Caco-2 (cell line): ENCODE measurements at regions not wholly inside any gene's neighbourhood (a gene's known extent, or its start where the extent isn't known, plus 50 kb on each side); places are given as distances from the start of the nearest gene placed in this dataset.
A peak's percentile ranks its signal among the peaks of the same experiment; 100 is the strongest.

Experiments
- BruUV-seq: library from RNA; stranded (reverse); fragments of 400-500 nt; replicated peaks from 2 replicates; lab custom pipeline; 2021; lab: Mats Ljungman, UMichigan
- CTCF ChIA-PET: fragments of 300-600 bp; sonication (Branson Sonifier 250); formaldehyde crosslinking; loops from one replicate; lab custom pipeline; 2022; ENCODE audit warnings: antibody characterized with exemption; lab: Charles Lee
- POLR2A ChIA-PET: fragments of 300-600 bp; sonication (Branson Sonifier 250); formaldehyde crosslinking; loops from one replicate; lab custom pipeline; 2022; ENCODE audit warnings: antibody characterized with exemption; lab: Charles Lee
- DNase-seq, 2 experiments: peaks; one replicate each; pipeline versions ENCODE4 v3.0.0 to v3.0.0-alpha.2; 2020 to 2022
- H3K27me3 ChIP-seq: replicated peaks from 2 replicates; pipeline ENCODE4 v1.6.0; 2011; ENCODE audit warnings: low read length; ENCODE audit not compliant: control insufficient read depth, insufficient read depth
- H3K36me3 ChIP-seq: 2 replicates; pipeline ENCODE4 v1.5.1; 2011; ENCODE audit warnings: low read length; ENCODE audit not compliant: control insufficient read depth, insufficient read depth
- H3K4me1 ChIP-seq: fragments of 250-450 bp; sonication (Bioruptor Pico); 2 replicates; pipeline ENCODE4 v1.5.1; 2020; ENCODE audit warnings: mild to moderate bottlenecking
- H3K4me3 ChIP-seq: 2 replicates; pipeline ENCODE4 v1.5.1; 2011; ENCODE audit warnings: low read depth, mild to moderate bottlenecking, control low read depth, low read length
- H3K9me3 ChIP-seq: fragments of 250-450 bp; sonication (Bioruptor Pico); 2 replicates; pipeline ENCODE4 v1.5.1; 2020; ENCODE audit warnings: mild to moderate bottlenecking, moderate library complexity
- H3K27ac Mint-ChIP-seq: one replicate; pipeline ENCODE4 v1.8.0; 2022; ENCODE audit warnings: mixed read lengths; ENCODE audit not compliant: unreplicated experiment
- H3K27me3 Mint-ChIP-seq: one replicate; pipeline ENCODE4 v1.8.0; 2022; ENCODE audit warnings: mixed read lengths; ENCODE audit not compliant: insufficient read depth, unreplicated experiment
- H3K36me3 Mint-ChIP-seq: one replicate; pipeline ENCODE4 v1.8.0; 2022; ENCODE audit warnings: mild to moderate bottlenecking, mixed read lengths; ENCODE audit not compliant: insufficient read depth, unreplicated experiment
- H3K4me1 Mint-ChIP-seq: one replicate; pipeline ENCODE4 v1.8.0; 2022; ENCODE audit warnings: low read depth, mixed read lengths; ENCODE audit not compliant: unreplicated experiment
- H3K4me3 Mint-ChIP-seq: one replicate; pipeline ENCODE4 v1.8.0; 2022; ENCODE audit warnings: mild to moderate bottlenecking, moderate library complexity, mixed read lengths; ENCODE audit not compliant: unreplicated experiment
- H3K9me3 Mint-ChIP-seq: one replicate; pipeline ENCODE4 v1.8.0; 2022; ENCODE audit warnings: mixed read lengths; ENCODE audit not compliant: unreplicated experiment
- CTCF ChIP-seq, 2 experiments: fragments of 200-600 bp in 1 of 2; IDR thresholded peaks; 1 replicate in 1 of 2; 2 replicates in 1 of 2; pipeline versions ENCODE4 v1.5.1 to v1.8.0; 2011 to 2022; ENCODE audit warnings: antibody characterized with exemption in 1 of 2, control low read depth in 1 of 2, inconsistent platforms in 1 of 2, low read depth in 1 of 2, low read length in 1 of 2, mild to moderate bottlenecking in 1 of 2, moderate library complexity in 1 of 2; ENCODE audit not compliant: insufficient read depth in 1 of 2, severe bottlenecking in 1 of 2, unreplicated experiment in 1 of 2
- intact Hi-C: fragments of 100-400 bp; cut with micrococcal nuclease; formaldehyde crosslinking; loops from one replicate; pipeline ENCODE4 v1.10.0; 2022; ENCODE audit not compliant: unreplicated experiment

GRCh38 chr5:124572971-124573370, 173.5 kb downstream of the ZNF608 start:
- Histone ChIP-seq H3K4me3 (no peak overlapping the region), H3K4me1 (peaks cover 13% of the 10 kb centered on the region), H3K36me3 (no peaks in the 10 kb centered on the region), H3K27me3 (no peaks in the 10 kb centered on the region), H3K9me3 (no peaks in the 10 kb centered on the region)
- Mint-ChIP-seq H3K4me3 (no peak overlapping the region), H3K36me3 (no peaks in the 10 kb centered on the region), H3K9me3 (no peaks in the 10 kb centered on the region), H3K27me3 (no peaks in the 10 kb centered on the region), H3K27ac (no peak overlapping the region), H3K4me1 (peaks cover 31% of the 10 kb centered on the region)
- BruUV-seq: no TSS peak
- no peak for TF ChIP-seq CTCF (IDR thresholded peaks at IDR 0.05; ENCODE audit: insufficient read depth in 1 of 2, low read depth in 1 of 2, low read length in 1 of 2, severe bottlenecking in 1 of 2, unreplicated experiment in 1 of 2)
- ChIA-PET POLR2A (no interaction called here), CTCF (no interaction called here)
- intact Hi-C loops: no loop called here
- no peak for DNase-seq

GRCh38 chr5:124570285-124571035, 176.0 kb downstream of the ZNF608 start:
- Mint-ChIP-seq H3K4me3 (no peak overlapping the region), H3K27ac (peak overlapping the region; percentile 38), H3K9me3 (no peaks in the 10 kb centered on the region), H3K4me1 (peaks cover 21% of the 10 kb centered on the region), H3K27me3 (no peaks in the 10 kb centered on the region), H3K36me3 (no peaks in the 10 kb centered on the region)
- intact Hi-C loops: no loop called here
- H3K9me3 ChIP-seq: no peaks in the 10 kb centered on the region
- POLR2A ChIA-PET: no interaction called here
- no TSS peak for BruUV-seq
- peaks cover 13% of the 10 kb centered on the region for H3K4me1 ChIP-seq
- no peaks in the 10 kb centered on the region for H3K27me3 ChIP-seq
- no peaks in the 10 kb centered on the region for H3K36me3 ChIP-seq
- CTCF ChIA-PET: no interaction called here
- no peak for DNase-seq
- TF ChIP-seq CTCF (IDR thresholded peaks at IDR 0.05; ENCODE audit: insufficient read depth in 1 of 2, low read depth in 1 of 2, low read length in 1 of 2, severe bottlenecking in 1 of 2, unreplicated experiment in 1 of 2): no peak
- H3K4me3 ChIP-seq: no peak overlapping the region

GRCh38 chr5:124566875-124567450, 179.5 kb downstream of the ZNF608 start:
- H3K27me3 ChIP-seq: no peaks in the 10 kb centered on the region
- Mint-ChIP-seq H3K4me3 (no peak overlapping the region), H3K36me3 (no peaks in the 10 kb centered on the region), H3K4me1 (peaks cover 5% of the 10 kb centered on the region), H3K9me3 (no peaks in the 10 kb centered on the region), H3K27me3 (no peaks in the 10 kb centered on the region), H3K27ac (no peak overlapping the region)
- DNase-seq: no peak
- POLR2A ChIA-PET: no interaction called here
- TF ChIP-seq CTCF (IDR thresholded peaks at IDR 0.05; ENCODE audit: insufficient read depth in 1 of 2, low read depth in 1 of 2, low read length in 1 of 2, severe bottlenecking in 1 of 2, unreplicated experiment in 1 of 2): no peak
- H3K36me3 ChIP-seq: no peaks in the 10 kb centered on the region
- BruUV-seq: no TSS peak
- H3K9me3 ChIP-seq: no peaks in the 10 kb centered on the region
- H3K4me3 ChIP-seq: no peak overlapping the region
- no peaks in the 10 kb centered on the region for H3K4me1 ChIP-seq
- CTCF ChIA-PET: no interaction called here
- intact Hi-C loops: no loop called here
